H9 (cell line): ENCODE measurements at regions not wholly inside any gene's neighbourhood (a gene's known extent, or its start where the extent isn't known, plus 50 kb on each side); places are given as distances from the start of the nearest gene placed in this dataset.

Experiments used
- DNase-seq: peaks from one replicate; pipeline ENCODE4 v3.0.0-alpha.2; 2017
- H2AFZ ChIP-seq: one replicate; pipeline ENCODE4 v1.6.1; 2013; ENCODE audit warnings: mild to moderate bottlenecking, low read length, control low read depth, moderate library complexity
- H2AK5ac ChIP-seq: 2 replicates; pipeline ENCODE4 v1.6.1; 2013; ENCODE audit warnings: low read length, control low read depth, mixed read lengths; ENCODE audit not compliant: insufficient read length
- H2BK120ac ChIP-seq: one replicate; pipeline ENCODE4 v1.6.1; 2013; ENCODE audit warnings: low read depth, mild to moderate bottlenecking, low read length, control low read depth, inconsistent platforms; ENCODE audit not compliant: poor library complexity, severe bottlenecking
- H2BK12ac ChIP-seq: 2 replicates; pipeline ENCODE4 v1.6.1; 2013; ENCODE audit warnings: low read length, control low read depth, mixed read lengths, low read depth; ENCODE audit not compliant: insufficient read length
- H2BK15ac ChIP-seq: 2 replicates; pipeline ENCODE4 v1.6.1; 2013; ENCODE audit warnings: low read depth, low read length, control low read depth
- H2BK20ac ChIP-seq: one replicate; pipeline ENCODE4 v1.6.1; 2013; ENCODE audit warnings: low read depth, mild to moderate bottlenecking, low read length, control low read depth, inconsistent platforms; ENCODE audit not compliant: poor library complexity, severe bottlenecking
- H2BK5ac ChIP-seq: 2 replicates; pipeline ENCODE4 v1.6.1; 2013; ENCODE audit warnings: low read length, control low read depth, mixed read lengths; ENCODE audit not compliant: insufficient read length
- H3K14ac ChIP-seq: 2 replicates; pipeline ENCODE4 v1.6.1; 2013; ENCODE audit warnings: low read length, control low read depth; ENCODE audit not compliant: insufficient read depth
- H3K18ac ChIP-seq: 2 replicates; pipeline ENCODE4 v1.6.1; 2013; ENCODE audit warnings: low read depth, mild to moderate bottlenecking, mixed read lengths, low read length, control low read depth; ENCODE audit not compliant: insufficient read length
- H3K23ac ChIP-seq: 2 replicates; pipeline ENCODE4 v1.6.1; 2013; ENCODE audit warnings: low read length, control low read depth, mixed read lengths, low read depth; ENCODE audit not compliant: insufficient read length
- H3K23me2 ChIP-seq: 2 replicates; pipeline ENCODE4 v1.6.1; 2013; ENCODE audit warnings: low read depth, mild to moderate bottlenecking, mixed read lengths, low read length, control low read depth; ENCODE audit not compliant: insufficient read length, poor library complexity, severe bottlenecking
- H3K27ac ChIP-seq: 2 replicates; pipeline ENCODE4 v1.5.1; 2013; ENCODE audit warnings: low read length, control low read depth, mixed read lengths, low read depth; ENCODE audit not compliant: insufficient read length
- H3K27me3 ChIP-seq: 2 replicates; pipeline ENCODE4 v1.6.1; 2013; ENCODE audit warnings: low read length, control low read depth, inconsistent platforms; ENCODE audit not compliant: insufficient read depth
- H3K4ac ChIP-seq: 2 replicates; pipeline ENCODE4 v1.6.1; 2013; ENCODE audit warnings: low read depth, mild to moderate bottlenecking, control low read depth, inconsistent platforms, low read length, moderate library complexity
- H3K4me1 ChIP-seq: 2 replicates; pipeline ENCODE4 v1.6.1; 2013; ENCODE audit warnings: low read length, control low read depth, inconsistent platforms; ENCODE audit not compliant: insufficient read depth
- H3K4me2 ChIP-seq: 2 replicates; pipeline ENCODE4 v1.6.1; 2013; ENCODE audit warnings: low read length, control low read depth, mixed read lengths; ENCODE audit not compliant: insufficient read length, insufficient read depth
- H3K56ac ChIP-seq: 2 replicates; pipeline ENCODE4 v1.6.1; 2013; ENCODE audit warnings: low read depth, mild to moderate bottlenecking, mixed read lengths, low read length, control low read depth; ENCODE audit not compliant: insufficient read length
- H3K79me1 ChIP-seq: 2 replicates; pipeline ENCODE4 v1.6.1; 2013; ENCODE audit warnings: low read depth, mild to moderate bottlenecking, moderate library complexity, low read length, control low read depth, inconsistent platforms; ENCODE audit not compliant: insufficient read depth, poor library complexity, severe bottlenecking
- H3K79me2 ChIP-seq: 2 replicates; pipeline ENCODE4 v1.6.1; 2013; ENCODE audit warnings: low read length, control low read depth, inconsistent platforms; ENCODE audit not compliant: insufficient read depth
- H3K9ac ChIP-seq: 2 replicates; pipeline ENCODE4 v1.6.1; 2013; ENCODE audit warnings: low read length, control low read depth, mixed read lengths; ENCODE audit not compliant: insufficient read length; ENCODE audit errors: extremely low read depth
- H3K9me3 ChIP-seq: one replicate; pipeline ENCODE4 v1.6.1; 2013; ENCODE audit warnings: low read depth, low read length, inconsistent platforms; ENCODE audit not compliant: control insufficient read depth
- H3T11ph ChIP-seq: one replicate; pipeline ENCODE4 v1.6.1; 2013; ENCODE audit warnings: mild to moderate bottlenecking, low read length, control low read depth, inconsistent platforms
- H4K20me1 ChIP-seq: one replicate; pipeline ENCODE4 v1.6.1; 2013; ENCODE audit not compliant: control insufficient read depth, insufficient read length, insufficient read depth
- H4K5ac ChIP-seq: 2 replicates; pipeline ENCODE4 v1.6.1; 2013; ENCODE audit warnings: low read depth, mild to moderate bottlenecking, mixed read lengths, low read length, control low read depth; ENCODE audit not compliant: insufficient read length
- H4K8ac ChIP-seq: replicated peaks from 2 replicates; pipeline ENCODE4 v1.6.1; 2013; ENCODE audit warnings: low read length, control low read depth, mixed read lengths, low read depth; ENCODE audit not compliant: insufficient read length
- H4K91ac ChIP-seq: 2 replicates; pipeline ENCODE4 v1.6.1; 2013; ENCODE audit warnings: low read depth, mild to moderate bottlenecking, moderate library complexity, mixed read lengths, low read length, control low read depth; ENCODE audit not compliant: insufficient read length
- H3K27ac Mint-ChIP-seq, 3 experiments: 2 replicates in 2 of 3; 3 replicates in 1 of 3; pipeline ENCODE4 v1.8.0; 2020 to 2021; ENCODE audit warnings: mixed read lengths in 3 of 3, mild to moderate bottlenecking in 1 of 3, moderate library complexity in 1 of 3
- H3K27me3 Mint-ChIP-seq: 2 replicates; pipeline ENCODE4 v1.8.0; 2021; ENCODE audit warnings: low read depth, mild to moderate bottlenecking, moderate library complexity, mixed read lengths
- H3K36me3 Mint-ChIP-seq, 3 experiments: 2 replicates in 2 of 3; 3 replicates in 1 of 3; pipeline ENCODE4 v1.8.0; 2020 to 2021; ENCODE audit warnings: low read depth in 3 of 3, mixed read lengths in 3 of 3; ENCODE audit not compliant: insufficient read depth in 1 of 3
- H3K4me1 Mint-ChIP-seq, 2 experiments: 2 replicates each; pipeline ENCODE4 v1.8.0; 2020; ENCODE audit warnings: mixed read lengths in 2 of 2
- H3K4me3 Mint-ChIP-seq, 2 experiments: 2 replicates in 1 of 2; 3 replicates in 1 of 2; pipeline ENCODE4 v1.8.0; 2020 to 2021; ENCODE audit warnings: mild to moderate bottlenecking in 2 of 2, mixed read lengths in 2 of 2, moderate library complexity in 1 of 2
- H3K9me3 Mint-ChIP-seq, 2 experiments: 2 replicates in 1 of 2; 3 replicates in 1 of 2; pipeline ENCODE4 v1.8.0; 2020; ENCODE audit warnings: mild to moderate bottlenecking in 2 of 2, mixed read lengths in 2 of 2, moderate library complexity in 1 of 2
- WGBS: extraction: QIAGEN DNeasy Blood & Tissue Kit; methylation state at CpG from one replicate; pipeline ENCODE4 v1.1.7; 2013; ENCODE audit warnings: missing lambda C conversion rate, low lambda C conversion rate, mixed read lengths; ENCODE audit not compliant: insufficient read length; ENCODE audit errors: extremely low coverage; 5-methylcytosine and 5-hydroxymethylcytosine counted together
- TF ChIP-seq, protein P1 (sequence below): fragments of 200-600 bp; sonication (generic); conservative IDR thresholded peaks from 3 replicates; pipeline ENCODE4 v1.8.0; 2021; ENCODE audit warnings: antibody characterized with exemption, mild to moderate bottlenecking

DNA sequence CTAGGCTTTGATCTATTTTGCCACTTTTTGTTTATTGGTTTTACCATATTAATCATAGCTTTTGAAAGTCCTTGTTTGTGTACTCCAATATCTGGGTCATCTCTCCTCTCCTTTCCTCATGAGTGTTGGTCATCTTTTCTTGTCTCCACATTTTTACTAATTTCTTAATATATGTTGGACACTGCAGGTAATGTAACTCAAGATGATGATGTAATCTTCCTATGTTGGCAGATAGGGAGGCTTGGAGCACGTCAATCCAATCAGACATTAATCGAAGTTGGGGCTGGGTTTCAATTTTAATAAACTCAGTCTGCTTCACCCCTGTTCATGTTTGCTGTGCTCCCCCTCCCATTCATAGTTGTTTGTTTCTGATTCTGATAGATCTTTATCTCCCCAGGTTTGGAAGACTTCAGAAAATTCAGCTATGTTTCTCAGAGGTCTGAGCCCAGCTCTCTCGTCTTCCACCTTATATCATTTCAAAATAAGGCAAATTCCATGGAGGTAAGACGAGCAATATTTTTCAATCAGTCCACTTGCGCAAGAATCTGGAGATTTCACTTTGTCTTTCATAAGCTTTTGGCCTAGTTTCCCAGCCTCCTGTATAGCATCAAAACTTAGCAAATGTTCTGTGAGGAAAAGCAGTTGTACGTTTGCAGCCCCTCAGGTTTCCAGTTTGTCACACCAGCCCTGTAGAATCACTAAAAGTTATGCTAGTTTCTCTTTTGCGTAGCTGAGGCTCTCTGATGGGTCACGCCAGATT is 504.1 kb downstream of the TMTC2 start:
- no peak overlapping the region for H2AK5ac ChIP-seq
- no peaks in the 10 kb centered on the region for H3K23me2 ChIP-seq
- H3K4me1 ChIP-seq = no peaks in the 10 kb centered on the region; the same call in 1 of the 2 replicates
- no peaks in the 10 kb centered on the region for H3K79me1 ChIP-seq
- TF ChIP-seq, protein P1, sequence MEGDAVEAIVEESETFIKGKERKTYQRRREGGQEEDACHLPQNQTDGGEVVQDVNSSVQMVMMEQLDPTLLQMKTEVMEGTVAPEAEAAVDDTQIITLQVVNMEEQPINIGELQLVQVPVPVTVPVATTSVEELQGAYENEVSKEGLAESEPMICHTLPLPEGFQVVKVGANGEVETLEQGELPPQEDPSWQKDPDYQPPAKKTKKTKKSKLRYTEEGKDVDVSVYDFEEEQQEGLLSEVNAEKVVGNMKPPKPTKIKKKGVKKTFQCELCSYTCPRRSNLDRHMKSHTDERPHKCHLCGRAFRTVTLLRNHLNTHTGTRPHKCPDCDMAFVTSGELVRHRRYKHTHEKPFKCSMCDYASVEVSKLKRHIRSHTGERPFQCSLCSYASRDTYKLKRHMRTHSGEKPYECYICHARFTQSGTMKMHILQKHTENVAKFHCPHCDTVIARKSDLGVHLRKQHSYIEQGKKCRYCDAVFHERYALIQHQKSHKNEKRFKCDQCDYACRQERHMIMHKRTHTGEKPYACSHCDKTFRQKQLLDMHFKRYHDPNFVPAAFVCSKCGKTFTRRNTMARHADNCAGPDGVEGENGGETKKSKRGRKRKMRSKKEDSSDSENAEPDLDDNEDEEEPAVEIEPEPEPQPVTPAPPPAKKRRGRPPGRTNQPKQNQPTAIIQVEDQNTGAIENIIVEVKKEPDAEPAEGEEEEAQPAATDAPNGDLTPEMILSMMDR = no peak
- no peak overlapping the region for H4K91ac ChIP-seq
- H3T11ph ChIP-seq = no peak overlapping the region
- Mint-ChIP-seq H3K36me3 (peaks cover 0 to 32% (median 5%) of the 10 kb centered on the region in 3 experiments; a peak in 4 of 7 replicates), H3K4me3 (no peak overlapping the region), H3K9me3 (peaks cover 6 to 16% of the 10 kb centered on the region in 2 experiments; a peak in 4 of 5 replicates), H3K27ac (no peak overlapping the region), H3K27me3 (no peaks in the 10 kb centered on the region), H3K4me1 (peaks cover 15 to 17% of the 10 kb centered on the region in 2 experiments)
- H3K27ac ChIP-seq = no peak overlapping the region
- H3K9me3 ChIP-seq = no peaks in the 10 kb centered on the region
- H2BK20ac ChIP-seq = no peak overlapping the region
- no peak overlapping the region for H3K56ac ChIP-seq
- H3K4ac ChIP-seq = no peak overlapping the region
- no peak overlapping the region for H2BK15ac ChIP-seq
- no peak overlapping the region for H3K14ac ChIP-seq
- no peak overlapping the region for H2BK5ac ChIP-seq
- no peak overlapping the region for H4K8ac ChIP-seq
- no peak overlapping the region for H3K23ac ChIP-seq
- H2AFZ ChIP-seq = no peak overlapping the region
- H3K9ac ChIP-seq = no peak overlapping the region
- no peak overlapping the region for H4K5ac ChIP-seq
- H2BK12ac ChIP-seq = no peak overlapping the region
- H3K27me3 ChIP-seq = no peaks in the 10 kb centered on the region
- no peak overlapping the region for H2BK120ac ChIP-seq
- no peaks in the 10 kb centered on the region for H3K79me2 ChIP-seq
- H4K20me1 ChIP-seq = no peaks in the 10 kb centered on the region
- no peak overlapping the region for H3K4me2 ChIP-seq
- H3K18ac ChIP-seq = no peak overlapping the region
- no CpG with 5 or more reads among the region's 8 CpGs for WGBS
- DNase-seq = no peak
